Raji (cell line): ENCODE measurements at regions not wholly inside any gene's neighbourhood (a gene's known extent, or its start where the extent isn't known, plus 50 kb on each side); places are given as distances from the start of the nearest gene placed in this dataset.

ENCODE experiments used
- POLR2A ChIP-seq: IDR thresholded peaks from 2 replicates; pipeline ENCODE4 v1.6.1; 2011; ENCODE audit warnings: low read depth, low read length, control low read depth; ENCODE audit not compliant: insufficient read depth

DNA sequence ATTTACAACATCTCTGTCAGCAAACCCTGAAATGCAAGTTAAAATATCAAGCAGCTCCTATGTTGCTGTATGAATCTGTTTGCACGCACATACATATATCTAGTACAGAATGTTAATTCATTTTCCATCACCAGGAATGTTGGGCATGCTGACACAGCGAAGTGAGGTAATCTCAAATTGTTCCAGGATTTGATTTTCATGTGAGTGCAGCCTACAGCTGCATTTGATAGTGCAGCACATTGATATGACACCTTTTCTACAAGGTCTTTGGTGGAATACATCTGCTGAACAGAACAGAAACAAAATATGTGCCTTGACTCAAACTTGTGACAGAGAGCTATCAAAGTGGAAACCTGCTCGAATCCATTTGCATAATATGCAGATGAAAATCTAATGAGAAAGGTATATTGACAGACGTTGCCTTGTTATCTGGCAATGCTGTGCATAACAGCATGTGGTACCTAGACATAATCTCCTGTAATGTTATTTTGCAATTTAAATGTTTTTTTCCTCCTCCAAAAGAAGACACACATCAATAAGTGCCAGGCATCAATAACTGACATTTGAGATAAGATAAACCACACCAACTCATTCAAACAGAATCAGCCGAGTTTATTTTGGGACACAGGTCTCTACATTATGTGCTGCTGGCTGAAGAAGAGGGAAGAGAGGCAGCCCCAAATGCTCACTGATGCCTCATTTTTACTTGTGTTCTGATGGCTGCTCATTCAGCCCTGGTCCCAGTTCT lies 512.2 kb downstream of the ZNF608 start:
- TF ChIP-seq POLR2A = no peak

DNA sequence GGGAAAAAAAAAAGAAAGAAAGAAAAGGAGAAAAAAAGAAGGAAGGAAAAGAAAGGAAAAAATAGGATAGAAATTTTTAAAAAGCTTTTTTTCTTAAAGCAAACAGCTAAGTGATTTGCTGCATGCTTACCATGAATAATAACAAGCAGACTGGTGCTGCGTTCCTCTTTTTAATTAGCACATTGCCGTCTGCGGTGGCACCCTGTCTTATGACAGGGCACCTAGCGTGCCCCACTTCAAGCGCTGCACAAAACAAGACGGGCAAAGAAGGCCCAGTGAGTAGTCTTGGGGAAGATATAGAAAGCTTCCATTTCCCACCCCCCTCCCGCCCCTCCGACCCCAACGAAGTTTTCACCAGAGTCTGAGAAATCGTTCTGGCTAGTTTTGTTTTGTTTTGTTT lies 513.9 kb downstream of the ZNF608 start:
- TF ChIP-seq POLR2A = no peak

DNA sequence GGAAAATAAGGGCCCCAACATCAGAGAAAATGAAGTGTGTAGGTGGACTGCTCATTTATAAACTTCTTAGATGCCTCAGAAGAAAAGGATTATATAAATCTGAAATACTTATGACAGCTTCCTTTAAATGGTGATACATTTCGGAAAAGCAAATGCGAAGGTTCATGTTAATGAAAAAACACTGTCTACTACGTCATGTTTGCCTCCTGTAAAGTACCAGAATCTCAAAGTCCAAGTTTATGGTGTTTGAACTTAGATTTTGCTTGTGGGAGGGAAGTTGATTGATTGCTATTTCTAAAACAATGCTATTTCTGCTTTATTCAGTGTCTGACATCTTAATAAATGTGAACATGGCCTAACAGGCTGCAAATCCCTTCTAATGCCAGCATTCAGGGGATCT lies 514.6 kb downstream of the ZNF608 start:
- no peak for TF ChIP-seq POLR2A

- no peak for TF ChIP-seq POLR2A
Measured at GRCh38 chr5:124231230-124231629, 515.2 kb downstream of the ZNF608 start.

DNA sequence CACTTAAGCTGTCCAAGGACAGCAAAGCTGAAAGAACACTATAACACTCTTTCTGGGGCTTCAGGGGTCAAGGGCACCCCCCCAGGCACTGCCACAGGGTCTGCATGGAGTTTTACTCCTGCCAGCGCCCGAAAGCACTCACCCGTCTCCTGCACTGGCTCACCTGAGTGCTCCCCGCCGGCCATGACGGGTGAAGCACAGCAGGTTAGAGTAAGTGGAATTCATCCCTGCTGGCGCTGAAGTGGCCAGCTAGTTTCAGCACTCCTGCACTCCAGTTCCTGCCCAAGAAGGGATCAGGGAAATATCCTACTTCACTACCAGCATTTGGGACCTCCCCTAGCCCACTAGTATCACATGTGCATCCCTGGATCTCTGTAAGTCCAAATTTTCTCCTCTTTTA lies 516.0 kb downstream of the ZNF608 start:
- TF ChIP-seq POLR2A = no peak

GRCh38 chr5:124229352-124229751 lies 517.1 kb downstream of the ZNF608 start:
- TF ChIP-seq POLR2A = no peak

GRCh38 chr5:124227914-124228313 lies 518.5 kb downstream of the ZNF608 start:
- no peak for TF ChIP-seq POLR2A

DNA sequence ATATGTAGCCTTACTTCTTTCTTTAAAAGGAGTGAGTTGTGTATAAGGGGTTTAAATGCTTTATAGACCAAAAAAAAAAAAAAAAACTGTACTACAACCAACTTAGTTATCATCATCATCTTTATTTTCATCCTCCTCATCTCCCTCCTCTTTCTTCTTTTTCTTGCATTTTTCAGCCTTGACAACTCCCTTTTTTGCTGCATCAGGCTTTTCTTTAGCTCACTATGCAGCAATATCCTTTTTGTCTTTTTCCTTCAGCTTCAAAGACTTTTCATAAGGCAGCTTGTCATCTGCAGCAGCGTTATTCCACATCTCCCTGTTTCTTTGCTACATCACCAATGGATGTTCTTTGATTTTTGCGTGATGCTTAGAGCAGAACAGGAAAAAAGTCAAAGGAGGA lies 526.0 kb downstream of the ZNF608 start:
- TF ChIP-seq POLR2A = no peak

GRCh38 chr5:124212934-124213333 lies 533.5 kb downstream of the ZNF608 start:
- TF ChIP-seq POLR2A = no peak

- TF ChIP-seq POLR2A = no peak
Measured at GRCh38 chr5:124210111-124210910, 536.1 kb downstream of the ZNF608 start.

- no peak for TF ChIP-seq POLR2A
Measured at GRCh38 chr5:124207118-124207517, 539.3 kb downstream of the ZNF608 start.

GRCh38 chr5:124206540-124206939 lies 539.9 kb downstream of the ZNF608 start:
- TF ChIP-seq POLR2A = no peak

- TF ChIP-seq POLR2A = no peak
Measured at GRCh38 chr5:124203303-124203702, 543.1 kb downstream of the ZNF608 start.

DNA sequence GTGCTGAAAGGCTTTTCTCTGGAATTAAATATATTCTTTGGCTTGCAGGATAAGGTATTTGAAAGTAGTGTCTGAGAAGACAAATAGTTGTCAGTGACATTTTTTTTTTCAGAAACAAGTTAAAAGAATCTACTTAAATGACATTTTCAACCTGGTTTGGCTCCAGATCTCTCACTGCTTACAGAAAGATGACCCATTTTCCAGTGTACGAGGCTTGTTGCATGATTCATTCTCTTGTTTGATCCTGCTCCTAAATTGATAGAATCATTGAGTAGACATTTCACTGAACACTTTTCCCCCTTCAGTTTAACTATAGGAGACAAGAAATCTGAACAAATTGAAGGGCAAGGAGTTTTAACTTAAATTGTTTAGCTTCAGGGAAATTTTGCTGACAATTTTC lies 546.1 kb downstream of the ZNF608 start:
- TF ChIP-seq POLR2A = no peak

GRCh38 chr5:124199893-124200292 lies 546.5 kb downstream of the ZNF608 start:
- no peak for TF ChIP-seq POLR2A

DNA sequence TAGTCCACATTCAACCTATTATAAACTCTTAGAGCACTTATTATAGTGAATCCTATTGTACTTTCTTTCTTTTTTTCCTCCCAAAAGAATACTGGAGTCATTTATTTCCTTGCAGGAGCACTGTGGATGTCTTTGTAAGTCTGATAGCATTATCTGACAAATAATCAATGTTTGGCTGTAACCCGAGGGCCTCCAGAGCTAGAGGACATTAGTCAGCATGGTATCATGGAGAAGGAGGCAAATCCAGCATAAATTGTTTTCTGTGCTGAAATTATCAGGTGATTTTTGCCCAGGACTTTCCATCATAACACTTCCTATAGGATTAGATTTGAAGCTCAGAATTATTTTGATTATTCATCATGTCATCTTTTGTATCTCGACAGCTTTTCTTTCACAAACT lies 551.0 kb downstream of the ZNF608 start:
- no peak for TF ChIP-seq POLR2A
